HEK293 (cell line): ENCODE measurements at regions not wholly inside any gene's neighbourhood (a gene's known extent, or its start where the extent isn't known, plus 50 kb on each side); places are given as distances from the start of the nearest gene placed in this dataset.
"Not testable (repeated sequence)": the region's sequence is repeated elsewhere in the genome, so short reads cannot be mapped to it uniquely, and the experiment has no call there.

ENCODE experiments used
- CTCF ChIA-PET: fragments of 350-600 bp; formaldehyde crosslinking; extraction: SDS; loops from one replicate; lab custom pipeline; 2021; ENCODE audit warnings: antibody characterized with exemption; lab: Yijun Ruan, JAX
- POLR2A ChIA-PET: fragments of 300-600 bp; formaldehyde crosslinking; extraction: SDS; loops from one replicate; lab custom pipeline; 2020; ENCODE audit warnings: antibody characterized with exemption, inconsistent platforms; lab: Yijun Ruan, JAX
- H3K27ac ChIP-seq: fragments of 200-500 bp; sonication (Bioruptor generic); 2 replicates; pipeline ENCODE4 v1.5.1; 2014; ENCODE audit warnings: low read depth, low read length, control low read depth, inconsistent platforms; ENCODE audit errors: extremely low read depth
- H3K36me3 ChIP-seq, 2 experiments: fragments of 200-500 bp in 1 of 2; sonication (Bioruptor generic) in 1 of 2; 1 replicate in 1 of 2; 2 replicates in 1 of 2; pipeline ENCODE4 v1.5.1; 2014 to 2017; ENCODE audit warnings: inconsistent platforms in 2 of 2, low read length in 2 of 2; ENCODE audit not compliant: control insufficient read depth in 2 of 2, insufficient read depth in 1 of 2
- H3K4me1 ChIP-seq: fragments of 200-500 bp; sonication (Bioruptor generic); 2 replicates; pipeline ENCODE4 v1.5.1; 2014; ENCODE audit warnings: mild to moderate bottlenecking, low read length, inconsistent platforms; ENCODE audit not compliant: control insufficient read depth, insufficient read depth
- H3K4me3 ChIP-seq: 2 replicates; pipeline ENCODE4 v1.5.1; 2011; ENCODE audit warnings: low read depth, mild to moderate bottlenecking, control low read depth, low read length, moderate library complexity
- H3K9me3 ChIP-seq: fragments of 200-500 bp; sonication (Bioruptor generic); 2 replicates; pipeline ENCODE4 v1.5.1; 2014; ENCODE audit warnings: low read depth, low read length, inconsistent platforms; ENCODE audit not compliant: control insufficient read depth, insufficient read depth
- ATF2 ChIP-seq: fragments of 450-650 bp; formaldehyde crosslinking; IDR thresholded peaks from 2 replicates; pipeline ENCODE4 v1.5.1; 2016; ENCODE audit warnings: missing biosample characterization, missing genetic modification characterization, low read depth
- EGR2 ChIP-seq: fragments of 450-650 bp; formaldehyde crosslinking; IDR thresholded peaks from 2 replicates; pipeline ENCODE4 v1.5.1; 2016; ENCODE audit warnings: low read depth, missing biosample characterization, missing genetic modification characterization
- FEZF1 ChIP-seq: fragments of 450-650 bp; formaldehyde crosslinking; IDR thresholded peaks from 2 replicates; pipeline ENCODE4 v1.5.1; 2016; ENCODE audit warnings: missing biosample characterization, missing genetic modification characterization
- KLF9 ChIP-seq: fragments of 450-650 bp; formaldehyde crosslinking; IDR thresholded peaks from 2 replicates; pipeline ENCODE4 v1.5.1; 2016; ENCODE audit warnings: missing biosample characterization, missing genetic modification characterization, low read depth
- MEIS1 ChIP-seq: sonication (generic); formaldehyde crosslinking; IDR thresholded peaks from 2 replicates; pipeline ENCODE4 v1.8.1; 2022; ENCODE audit warnings: missing genetic modification reagents, mild to moderate bottlenecking, borderline replicate concordance
- OSR2 ChIP-seq: fragments of 450-650 bp; formaldehyde crosslinking; IDR thresholded peaks from 2 replicates; pipeline ENCODE4 v1.5.1; 2016; ENCODE audit warnings: missing biosample characterization, missing genetic modification characterization
- REPIN1 ChIP-seq: fragments of 450-650 bp; formaldehyde crosslinking; IDR thresholded peaks from 2 replicates; pipeline ENCODE4 v1.5.1; 2017; ENCODE audit warnings: missing biosample characterization, missing genetic modification characterization, low read depth
- ZFP37 ChIP-seq: fragments of 450-650 bp; formaldehyde crosslinking; IDR thresholded peaks from 2 replicates; pipeline ENCODE4 v1.5.1; 2016; ENCODE audit warnings: missing biosample characterization, missing genetic modification characterization
- ZNF132 ChIP-seq: fragments of 450-650 bp; formaldehyde crosslinking; IDR thresholded peaks from 2 replicates; pipeline ENCODE4 v1.5.1; 2017; ENCODE audit warnings: missing biosample characterization, missing genetic modification characterization, borderline replicate concordance
- ZNF175 ChIP-seq: fragments of 450-650 bp; formaldehyde crosslinking; IDR thresholded peaks from 2 replicates; pipeline ENCODE4 v1.5.1; 2016; ENCODE audit warnings: missing biosample characterization, missing genetic modification characterization
- ZNF274 ChIP-seq, 2 experiments: fragments of 200-500 bp in 1 of 2; fragments of 450-650 bp in 1 of 2; sonication (Bioruptor generic) in 1 of 2; formaldehyde crosslinking in 1 of 2; IDR thresholded peaks; 2 replicates each; pipeline versions ENCODE4 v1.5.1 to v1.6.1; 2014 to 2016; ENCODE audit warnings: borderline replicate concordance in 1 of 2, inconsistent platforms in 1 of 2, low read length in 1 of 2, missing biosample characterization in 1 of 2, missing genetic modification characterization in 1 of 2
- ZNF280D ChIP-seq: fragments of 450-650 bp; formaldehyde crosslinking; IDR thresholded peaks from 2 replicates; pipeline ENCODE4 v1.5.1; 2016; ENCODE audit warnings: missing biosample characterization, missing genetic modification characterization
- ZNF404 ChIP-seq: fragments of 450-650 bp; formaldehyde crosslinking; IDR thresholded peaks from 2 replicates; pipeline ENCODE4 v1.5.1; 2017; ENCODE audit warnings: missing biosample characterization, missing genetic modification characterization
- ZNF518A ChIP-seq: fragments of 450-650 bp; formaldehyde crosslinking; conservative IDR thresholded peaks from 2 replicates; pipeline ENCODE4 v1.5.1; 2016; ENCODE audit warnings: low read depth, missing biosample characterization, missing genetic modification characterization
- ZNF571 ChIP-seq: fragments of 450-650 bp; formaldehyde crosslinking; IDR thresholded peaks from 2 replicates; pipeline ENCODE4 v1.5.0; 2017; ENCODE audit warnings: missing biosample characterization, missing genetic modification characterization
- ZNF610 ChIP-seq: fragments of 450-650 bp; formaldehyde crosslinking; IDR thresholded peaks from 2 replicates; pipeline ENCODE4 v1.5.1; 2016; ENCODE audit warnings: missing biosample characterization, missing genetic modification characterization, borderline replicate concordance

GRCh38 chr1:183739741-183740271 is 65.1 kb upstream of the RGL1 start:
- Histone ChIP-seq H3K9me3 (no peaks in the 10 kb centered on the region), H3K36me3 (peaks cover 0 to 4% of the 10 kb centered on the region in 2 experiments; a peak in 1 of 3 replicates), H3K4me3 (no peak overlapping the region), H3K4me1 (peaks cover 12% of the 10 kb centered on the region; the same call in 1 of the 2 replicates), H3K27ac (no peak overlapping the region)
- TF ChIP-seq OSR2 (tag by site-specific recombination) (no peak), ZNF280D (tag by site-specific recombination) (no peak), EGR2 (tag by site-specific recombination) (peak; percentile 47; the same call in 1 of the 2 replicates), MEIS1 (CRISPR knock-in tag) (no peak), ZNF175 (no peak), ZNF132 (tag by site-specific recombination) (no peak)
- ChIA-PET POLR2A (no interaction called here), CTCF (no interaction called here)

GRCh38 chr1:183739082-183739481 is 65.8 kb upstream of the RGL1 start:
- Histone ChIP-seq H3K9me3 (no peaks in the 10 kb centered on the region), H3K4me1 (peaks cover 16% of the 10 kb centered on the region; the same call in 1 of the 2 replicates), H3K36me3 (peaks cover 0 to 4% of the 10 kb centered on the region in 2 experiments; a peak in 1 of 3 replicates), H3K4me3 (no peak overlapping the region), H3K27ac (no peak overlapping the region)
- ChIA-PET POLR2A (no interaction called here), CTCF (no interaction called here)
- TF ChIP-seq FEZF1 (tag by site-specific recombination) = no peak

GRCh38 chr1:183737916-183738315 is 67.0 kb upstream of the RGL1 start:
- H3K27ac ChIP-seq, H3K9me3 ChIP-seq, H3K4me3 ChIP-seq, H3K36me3 ChIP-seq, POLR2A ChIA-PET: not testable (repeated sequence)
- peaks cover 17% of the 10 kb centered on the region; the same call in 1 of the 2 replicates for H3K4me1 ChIP-seq
- CTCF ChIA-PET = interaction anchor here (0.8 kb wide), 1 partner anchor 178 kb away, joined by 3 read pairs; no protein-coding TSS in a partner anchor

- Histone ChIP-seq H3K9me3 (no peaks in the 10 kb centered on the region), H3K4me3 (no peak overlapping the region), H3K4me1 (peaks cover 17% of the 10 kb centered on the region; the same call in 1 of the 2 replicates), H3K36me3 (no peaks in the 10 kb centered on the region), H3K27ac (no peak overlapping the region)
- TF ChIP-seq MEIS1 (CRISPR knock-in tag) = no peak
- no peak for TF ChIP-seq ZNF274 (IDR thresholded peaks at IDR 0.05; ENCODE audit: low read length)
- TF ChIP-seq ZNF274 (tag by site-specific recombination; IDR thresholded peaks at IDR 0.05; ENCODE audit: borderline replicate concordance) = no peak
- TF ChIP-seq ZFP37 = no peak
- TF ChIP-seq ZNF404 = no peak
- no peak for TF ChIP-seq KLF9 (tag by site-specific recombination)
- no peak for TF ChIP-seq ZNF571 (tag by site-specific recombination)
- TF ChIP-seq ATF2 (tag by site-specific recombination) = no peak
- no peak for TF ChIP-seq ZNF610
- TF ChIP-seq REPIN1 (tag by site-specific recombination) = no peak
- no peak for TF ChIP-seq ZNF518A
- ChIA-PET POLR2A (no interaction called here), CTCF (interaction anchor here (1.2 kb wide), 1 partner anchor 179 kb away, joined by 7 read pairs; no protein-coding TSS in a partner anchor)
These were observed 68.6 kb upstream of the RGL1 start for GRCh38 chr1:183736343-183736742.
